ENCODE measurements at regions not wholly inside any gene's neighbourhood (a gene's known extent, or its start where the extent isn't known, plus 50 kb on each side); places are given as distances from the start of the nearest gene placed in this dataset.

DNA sequence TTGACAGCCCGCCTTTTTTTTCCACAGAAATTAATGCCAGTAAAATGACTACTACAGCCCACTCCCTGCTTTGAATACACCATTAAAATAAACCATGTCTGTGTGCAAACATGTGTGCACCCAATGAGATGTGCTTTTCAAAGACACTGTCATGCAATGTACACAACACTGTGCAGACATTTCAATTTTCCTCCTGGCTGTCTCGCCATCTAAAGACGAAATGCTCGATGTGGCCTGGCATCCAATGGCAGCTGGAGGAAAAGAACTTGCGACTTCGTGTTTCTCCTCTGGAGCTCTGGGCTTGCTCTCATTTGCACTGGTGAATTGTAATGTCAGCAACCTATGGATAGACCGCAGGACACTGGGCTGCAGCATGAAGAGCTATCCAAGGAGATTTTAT lies 147.0 kb upstream of the NAV2 start:
- DNase-seq (ENCODE audit: low read depth, low spot score): no peak
- no CpG with 5 or more reads among the region's 7 CpGs for WGBS (ENCODE audit: insufficient coverage, insufficient read length)
- H3K36me3 ChIP-seq (ENCODE audit: control insufficient read depth, insufficient read depth, low read length): no peaks in the 10 kb centered on the region
- H3K27ac ChIP-seq (ENCODE audit: low read length): no peak overlapping the region
- no peaks in the 10 kb centered on the region for H3K9me3 ChIP-seq (ENCODE audit: control insufficient read depth, insufficient read depth, low read length)
- no peak overlapping the region for H3K4me3 ChIP-seq (ENCODE audit: low read length)
- H3K4me1 ChIP-seq (ENCODE audit: control insufficient read depth, insufficient read depth, low read length): no peaks in the 10 kb centered on the region; the same call in 1 of the 2 replicates
- no peaks in the 10 kb centered on the region for H3K27me3 ChIP-seq (ENCODE audit: control insufficient read depth, insufficient read depth, low read length)

DNA sequence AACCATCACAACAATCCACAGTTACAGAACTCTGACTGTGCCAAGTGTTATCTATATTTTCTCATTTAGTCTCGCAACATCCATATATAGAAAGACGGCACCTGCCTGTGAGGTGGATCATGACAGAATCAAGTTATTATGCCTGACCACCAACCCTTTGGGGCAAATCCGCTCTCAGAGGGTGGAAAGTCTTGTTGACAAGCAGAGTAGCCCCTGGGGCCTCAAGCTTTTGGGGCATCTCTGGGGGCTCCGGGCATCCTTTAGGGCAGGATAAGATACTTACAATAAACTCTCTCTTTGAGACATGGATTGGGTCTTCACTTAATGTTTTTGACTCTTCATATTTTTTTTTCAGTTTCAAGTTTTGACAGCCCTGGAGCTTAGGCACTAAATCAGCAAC lies 150.5 kb upstream of the NAV2 start:
- WGBS (ENCODE audit: insufficient coverage, insufficient read length): no CpG with 5 or more reads among the region's 4 CpGs
- no peak overlapping the region for H3K4me3 ChIP-seq (ENCODE audit: low read length)

DNA sequence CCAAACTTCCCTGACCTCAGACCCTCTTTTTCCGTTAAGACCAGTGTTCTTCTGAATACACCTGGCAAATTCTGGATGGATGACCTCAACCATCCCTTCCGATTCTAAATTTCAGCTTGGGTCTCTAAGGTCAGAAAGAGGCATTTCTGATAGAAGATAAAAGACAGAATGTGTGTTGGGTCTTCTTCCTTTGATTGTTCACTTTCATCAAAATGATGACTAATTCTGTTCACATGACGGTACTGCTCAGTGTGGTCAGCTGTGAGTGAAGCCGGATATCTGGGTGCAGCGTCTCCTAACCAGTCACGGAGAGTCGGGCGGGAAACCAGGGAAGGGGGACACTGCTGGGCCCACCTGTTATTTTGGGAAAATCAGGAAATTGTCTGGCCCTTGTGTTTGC lies 151.6 kb upstream of the NAV2 start:
- Histone ChIP-seq H3K27ac (ENCODE audit: low read length) (no peak overlapping the region), H3K4me1 (ENCODE audit: control insufficient read depth, insufficient read depth, low read length) (peaks cover 1% of the 10 kb centered on the region; the same call in 1 of the 2 replicates), H3K36me3 (ENCODE audit: control insufficient read depth, insufficient read depth, low read length) (no peaks in the 10 kb centered on the region), H3K9me3 (ENCODE audit: control insufficient read depth, insufficient read depth, low read length) (no peaks in the 10 kb centered on the region), H3K4me3 (ENCODE audit: low read length) (no peak overlapping the region), H3K27me3 (ENCODE audit: control insufficient read depth, insufficient read depth, low read length) (no peaks in the 10 kb centered on the region)
- WGBS (ENCODE audit: insufficient coverage, insufficient read length): no CpG with 5 or more reads among the region's 8 CpGs
- DNase-seq (ENCODE audit: low read depth, low spot score): no peak

More for the DNA sequence above, 150.5 kb upstream of the NAV2 start:
- DNase-seq (ENCODE audit: low read depth, low spot score): no peak
- H3K4me1 ChIP-seq (ENCODE audit: control insufficient read depth, insufficient read depth, low read length): peaks cover 1% of the 10 kb centered on the region; the same call in 1 of the 2 replicates
- H3K27ac ChIP-seq (ENCODE audit: low read length): no peak overlapping the region
- H3K27me3 ChIP-seq (ENCODE audit: control insufficient read depth, insufficient read depth, low read length): no peaks in the 10 kb centered on the region
- H3K36me3 ChIP-seq (ENCODE audit: control insufficient read depth, insufficient read depth, low read length): no peaks in the 10 kb centered on the region
- H3K9me3 ChIP-seq (ENCODE audit: control insufficient read depth, insufficient read depth, low read length): no peaks in the 10 kb centered on the region

DNA sequence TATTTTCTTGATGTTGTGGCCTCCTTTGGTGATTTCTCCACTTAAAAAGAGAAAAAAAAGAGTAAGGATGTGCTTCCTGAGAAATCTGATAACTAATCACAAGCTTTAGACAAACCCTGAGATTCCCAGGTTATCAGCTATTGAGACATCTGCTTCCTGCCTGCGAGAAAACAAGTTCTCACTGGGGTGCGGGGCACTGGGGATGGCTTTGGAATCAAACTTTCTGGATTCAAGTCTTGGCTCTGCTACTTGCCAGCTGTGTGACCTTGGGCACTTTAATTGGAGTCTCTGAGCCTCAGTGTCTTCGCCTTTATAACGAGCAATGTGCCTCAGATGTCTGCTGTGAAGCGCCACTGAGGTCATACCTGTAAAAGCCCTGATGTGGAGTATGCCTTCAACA lies 152.5 kb upstream of the NAV2 start:
- Histone ChIP-seq H3K27ac (ENCODE audit: low read length) (no peak overlapping the region), H3K9me3 (ENCODE audit: control insufficient read depth, insufficient read depth, low read length) (no peaks in the 10 kb centered on the region), H3K36me3 (ENCODE audit: control insufficient read depth, insufficient read depth, low read length) (no peaks in the 10 kb centered on the region), H3K4me3 (ENCODE audit: low read length) (no peak overlapping the region), H3K4me1 (ENCODE audit: control insufficient read depth, insufficient read depth, low read length) (peaks cover 1% of the 10 kb centered on the region; the same call in 1 of the 2 replicates), H3K27me3 (ENCODE audit: control insufficient read depth, insufficient read depth, low read length) (no peaks in the 10 kb centered on the region)
- DNase-seq (ENCODE audit: low read depth, low spot score): no peak
- no CpG with 5 or more reads among the region's 5 CpGs for WGBS (ENCODE audit: insufficient coverage, insufficient read length)

DNA sequence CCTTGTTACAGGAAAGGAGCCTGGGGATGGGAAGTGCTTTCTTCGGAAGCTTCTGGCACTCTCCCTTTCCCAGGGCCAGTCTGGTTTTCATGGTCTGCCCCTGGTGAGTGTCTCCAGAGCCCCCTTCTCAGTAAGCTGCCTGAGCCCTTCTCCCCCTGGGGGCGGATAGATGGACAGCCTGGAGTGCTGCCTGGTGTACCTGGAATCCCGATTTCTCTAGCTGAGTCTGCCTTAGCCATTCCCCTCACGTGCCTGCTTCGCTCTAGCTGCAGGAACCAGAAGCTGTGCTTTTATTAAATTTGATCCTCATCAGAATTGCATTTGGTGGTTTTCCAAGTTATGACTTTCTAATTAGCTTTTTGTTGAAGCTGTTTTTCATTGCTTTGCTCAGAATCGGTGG lies 152.9 kb upstream of the NAV2 start:
- no peak overlapping the region for H3K27ac ChIP-seq (ENCODE audit: low read length)
- H3K27me3 ChIP-seq (ENCODE audit: control insufficient read depth, insufficient read depth, low read length): no peaks in the 10 kb centered on the region
- DNase-seq (ENCODE audit: low read depth, low spot score): no peak
- no peaks in the 10 kb centered on the region for H3K9me3 ChIP-seq (ENCODE audit: control insufficient read depth, insufficient read depth, low read length)
- H3K4me3 ChIP-seq (ENCODE audit: low read length): no peak overlapping the region
- no peaks in the 10 kb centered on the region for H3K36me3 ChIP-seq (ENCODE audit: control insufficient read depth, insufficient read depth, low read length)
- WGBS (ENCODE audit: insufficient coverage, insufficient read length): no CpG with 5 or more reads among the region's 6 CpGs
- H3K4me1 ChIP-seq (ENCODE audit: control insufficient read depth, insufficient read depth, low read length): peaks cover 1% of the 10 kb centered on the region; the same call in 1 of the 2 replicates

DNA sequence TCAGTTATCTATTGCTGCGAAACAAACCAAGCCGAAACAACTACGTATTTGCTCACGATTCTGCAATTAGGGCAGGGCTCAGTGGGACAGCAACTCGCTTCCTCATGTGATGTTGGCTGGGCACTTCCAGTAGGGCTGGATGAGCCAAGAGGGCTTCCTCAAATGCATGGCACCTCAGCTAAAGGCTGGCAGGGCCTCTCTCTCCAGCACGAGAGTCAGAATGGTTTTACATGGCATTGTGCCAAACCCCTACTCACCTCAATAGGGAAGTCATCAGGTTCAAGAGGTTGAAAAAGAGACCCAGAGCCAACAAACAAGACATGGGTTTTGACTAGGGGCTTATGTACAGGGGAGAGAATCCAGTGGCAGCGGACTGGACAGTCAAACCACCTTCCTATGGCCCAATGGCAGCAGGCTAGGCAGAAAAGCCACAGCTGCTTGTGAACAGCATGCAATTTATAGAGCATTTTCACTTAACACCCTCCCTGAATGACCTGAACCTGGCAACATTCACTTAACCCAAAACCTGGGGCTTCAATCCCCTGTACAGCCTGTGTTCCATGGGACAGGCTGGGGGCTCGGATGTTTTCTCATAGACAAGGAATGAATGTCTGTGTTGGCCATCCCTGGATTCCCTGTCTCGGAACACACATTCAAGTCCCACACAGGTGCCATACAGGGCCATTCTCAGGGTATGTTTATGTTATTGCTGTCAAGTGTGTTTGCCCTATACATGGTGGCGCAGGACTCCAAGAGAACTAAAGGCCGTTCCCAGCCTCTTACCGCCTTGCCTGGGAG lies 154.2 kb upstream of the NAV2 start:
- no peaks in the 10 kb centered on the region for H3K36me3 ChIP-seq (ENCODE audit: control insufficient read depth, insufficient read depth, low read length)
- no peaks in the 10 kb centered on the region for H3K9me3 ChIP-seq (ENCODE audit: control insufficient read depth, insufficient read depth, low read length)
- no peak overlapping the region for H3K4me3 ChIP-seq (ENCODE audit: low read length)
- no peak overlapping the region for H3K27ac ChIP-seq (ENCODE audit: low read length)
- no CpG with 5 or more reads among the region's 12 CpGs for WGBS (ENCODE audit: insufficient coverage, insufficient read length)
- H3K27me3 ChIP-seq (ENCODE audit: control insufficient read depth, insufficient read depth, low read length): no peaks in the 10 kb centered on the region
- no peak for DNase-seq (ENCODE audit: low read depth, low spot score)
- 0 out of 2 replicates have a peak, but pooled peaks cover 1% of the 10 kb centered on the region for H3K4me1 ChIP-seq (ENCODE audit: control insufficient read depth, insufficient read depth, low read length)

DNA sequence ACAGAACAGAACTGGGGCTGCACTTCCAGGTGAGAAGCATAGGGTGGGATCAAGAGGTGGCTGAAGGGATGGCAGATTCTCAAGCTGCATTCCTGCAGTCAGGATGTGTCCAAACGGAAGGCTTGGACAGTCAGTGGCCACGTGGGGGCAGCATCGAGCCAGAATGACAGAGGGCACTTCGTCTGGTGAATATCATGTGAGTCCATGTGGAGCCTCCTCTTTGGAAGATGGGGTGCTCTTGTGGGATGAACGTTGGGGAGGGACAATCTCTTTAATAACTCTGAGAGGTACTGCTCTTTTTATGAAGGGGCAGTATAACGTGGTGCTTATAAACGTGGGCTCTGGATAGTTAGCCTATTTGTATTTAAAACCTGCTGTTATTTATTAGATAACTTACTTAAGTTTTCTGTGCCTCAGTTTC lies 154.9 kb upstream of the NAV2 start:
- Histone ChIP-seq H3K36me3 (ENCODE audit: control insufficient read depth, insufficient read depth, low read length) (no peaks in the 10 kb centered on the region), H3K27me3 (ENCODE audit: control insufficient read depth, insufficient read depth, low read length) (no peaks in the 10 kb centered on the region), H3K9me3 (ENCODE audit: control insufficient read depth, insufficient read depth, low read length) (no peaks in the 10 kb centered on the region), H3K4me3 (ENCODE audit: low read length) (no peak overlapping the region), H3K27ac (ENCODE audit: low read length) (no peak overlapping the region), H3K4me1 (ENCODE audit: control insufficient read depth, insufficient read depth, low read length) (0 out of 2 replicates have a peak, but pooled peaks cover 1% of the 10 kb centered on the region)
- DNase-seq (ENCODE audit: low read depth, low spot score): peak; percentile 87
- no CpG with 5 or more reads among the region's 7 CpGs for WGBS (ENCODE audit: insufficient coverage, insufficient read length)

DNA sequence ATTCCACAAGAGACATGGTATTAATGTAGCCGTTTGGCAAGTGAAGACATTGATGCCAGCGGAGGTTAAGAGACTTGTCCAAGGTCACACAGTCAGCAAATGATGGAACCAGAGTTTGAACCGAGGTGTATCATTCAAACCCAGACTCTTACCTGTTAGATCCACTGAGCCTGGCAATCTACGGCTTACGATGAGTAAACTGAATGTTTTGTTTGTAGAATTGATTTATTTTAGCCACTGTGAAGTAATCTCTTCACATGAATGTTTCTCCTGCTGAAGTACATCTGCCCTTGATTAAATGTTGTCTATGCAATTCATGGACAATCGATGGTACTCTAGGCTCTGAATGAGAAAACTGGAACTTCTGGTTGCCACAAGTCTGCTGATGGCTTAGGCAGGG lies 155.5 kb upstream of the NAV2 start:
- no CpG with 5 or more reads among the region's 6 CpGs for WGBS (ENCODE audit: insufficient coverage, insufficient read length)
- H3K4me1 ChIP-seq (ENCODE audit: control insufficient read depth, insufficient read depth, low read length): 0 out of 2 replicates have a peak, but pooled peaks cover 1% of the 10 kb centered on the region
- DNase-seq (ENCODE audit: low read depth, low spot score): no peak
- no peak overlapping the region for H3K4me3 ChIP-seq (ENCODE audit: low read length)
- H3K36me3 ChIP-seq (ENCODE audit: control insufficient read depth, insufficient read depth, low read length): no peaks in the 10 kb centered on the region
- H3K9me3 ChIP-seq (ENCODE audit: control insufficient read depth, insufficient read depth, low read length): no peaks in the 10 kb centered on the region
- H3K27me3 ChIP-seq (ENCODE audit: control insufficient read depth, insufficient read depth, low read length): no peaks in the 10 kb centered on the region
- H3K27ac ChIP-seq (ENCODE audit: low read length): no peak overlapping the region

DNA sequence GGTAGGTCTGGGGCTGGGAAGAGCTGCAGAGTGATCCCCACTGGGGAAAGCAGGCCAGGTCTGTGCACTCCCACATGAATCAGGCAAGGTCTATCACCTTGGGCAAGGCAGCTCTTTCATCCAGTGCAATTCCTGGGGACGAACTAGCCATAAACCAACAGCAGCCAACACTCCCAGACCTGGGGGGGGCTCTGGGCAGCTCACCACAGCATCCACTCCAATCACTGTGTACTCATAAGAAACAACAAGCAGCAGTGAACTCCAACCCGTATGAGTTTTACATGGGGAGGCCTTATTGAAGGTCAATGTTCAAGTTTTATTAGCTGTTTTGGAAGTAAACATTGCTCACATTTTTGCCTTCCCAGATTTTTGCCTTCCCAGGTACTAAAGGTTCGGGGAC lies 157.4 kb upstream of the NAV2 start:
- Histone ChIP-seq H3K36me3 (ENCODE audit: control insufficient read depth, insufficient read depth, low read length) (no peaks in the 10 kb centered on the region), H3K27ac (ENCODE audit: low read length) (no peak overlapping the region), H3K4me1 (ENCODE audit: control insufficient read depth, insufficient read depth, low read length) (0 out of 2 replicates have a peak, but pooled peaks cover 1% of the 10 kb centered on the region), H3K4me3 (ENCODE audit: low read length) (no peak overlapping the region), H3K9me3 (ENCODE audit: control insufficient read depth, insufficient read depth, low read length) (no peaks in the 10 kb centered on the region), H3K27me3 (ENCODE audit: control insufficient read depth, insufficient read depth, low read length) (no peaks in the 10 kb centered on the region)
- DNase-seq (ENCODE audit: low read depth, low spot score): no peak
- WGBS (ENCODE audit: insufficient coverage, insufficient read length): no CpG with 5 or more reads among the region's 3 CpGs

DNA sequence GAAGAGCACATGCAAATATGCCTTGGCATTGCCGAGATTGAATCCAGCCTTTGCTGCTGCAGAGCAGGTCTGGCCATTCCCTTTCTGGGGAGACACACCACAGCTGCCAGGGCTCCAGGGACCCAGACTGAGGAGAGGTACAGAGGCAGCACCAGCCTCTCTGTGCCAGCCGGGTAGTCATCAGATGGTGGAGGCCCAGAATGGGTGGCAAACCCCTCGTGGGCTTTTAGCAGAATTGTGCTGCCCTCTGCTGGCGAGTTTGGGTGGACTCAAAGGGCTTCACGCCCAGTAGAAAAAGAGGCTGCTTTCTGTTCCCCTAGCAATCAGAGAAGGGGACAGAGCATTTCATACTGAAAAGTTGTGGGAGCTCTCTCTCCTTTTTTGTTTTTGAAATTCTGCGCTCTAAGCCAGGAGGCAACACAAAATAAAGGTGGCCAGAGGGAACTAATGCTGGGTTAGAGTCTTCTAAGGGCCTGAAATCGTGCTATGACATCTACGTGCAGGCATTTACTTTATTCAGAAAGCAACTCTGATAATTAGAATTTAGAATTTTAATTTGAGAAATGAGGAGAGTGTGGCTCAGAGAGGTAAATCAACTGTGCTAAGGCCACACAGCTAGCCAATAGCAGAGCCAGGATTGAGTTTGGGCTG lies 158.8 kb upstream of the NAV2 start:
- no CpG with 5 or more reads among the region's 8 CpGs for WGBS (ENCODE audit: insufficient coverage, insufficient read length)
- peak; percentile 75 for DNase-seq (ENCODE audit: low read depth, low spot score)
- H3K4me3 ChIP-seq (ENCODE audit: low read length): no peak overlapping the region

More for the DNA sequence above, 158.8 kb upstream of the NAV2 start:
- Histone ChIP-seq H3K27me3 (ENCODE audit: control insufficient read depth, insufficient read depth, low read length) (no peaks in the 10 kb centered on the region), H3K9me3 (ENCODE audit: control insufficient read depth, insufficient read depth, low read length) (no peaks in the 10 kb centered on the region), H3K4me1 (ENCODE audit: control insufficient read depth, insufficient read depth, low read length) (0 out of 2 replicates have a peak, but pooled peaks cover 1% of the 10 kb centered on the region), H3K36me3 (ENCODE audit: control insufficient read depth, insufficient read depth, low read length) (no peaks in the 10 kb centered on the region), H3K27ac (ENCODE audit: low read length) (no peak overlapping the region)

Data from iPS DF 6.9 (cell line).